PC-9 (cell line): ENCODE measurements at regions not wholly inside any gene's neighbourhood (a gene's known extent, or its start where the extent isn't known, plus 50 kb on each side); places are given as distances from the start of the nearest gene placed in this dataset.

ENCODE experiments used
- EZH2 ChIP-seq: fragments of 200-600 bp; sonication (generic); IDR thresholded peaks from 2 replicates; pipeline ENCODE4 v1.8.0; 2017; ENCODE audit warnings: antibody characterized with exemption, low read depth
- TF ChIP-seq, protein P1 (sequence below): fragments of 200-600 bp; sonication (generic); conservative IDR thresholded peaks from 2 replicates; pipeline ENCODE4 v1.6.1; 2017; ENCODE audit warnings: mixed run types, antibody characterized with exemption, mild to moderate bottlenecking, moderate library complexity

DNA sequence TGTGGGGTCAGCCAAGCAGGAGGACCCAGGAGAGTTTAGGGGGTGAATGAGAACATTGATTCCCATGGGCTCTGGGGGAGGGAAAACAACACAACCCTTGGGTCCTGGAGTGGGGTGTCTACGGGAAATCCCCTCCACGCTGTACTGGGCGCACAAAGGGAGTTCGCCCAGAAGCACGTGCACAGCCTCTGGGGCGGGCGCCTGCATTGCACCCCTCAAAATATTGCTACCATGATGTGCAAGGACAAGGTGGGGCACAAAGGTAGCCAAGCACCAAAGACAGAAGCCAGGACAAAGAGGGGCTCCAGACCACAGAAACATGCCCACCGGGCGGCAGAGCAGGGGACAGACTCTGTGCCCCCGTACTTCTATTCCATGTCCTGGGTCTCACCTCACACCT, 74.9 kb upstream of the EIF5 start:
- TF ChIP-seq EZH2: no peak
- TF ChIP-seq, protein P1, sequence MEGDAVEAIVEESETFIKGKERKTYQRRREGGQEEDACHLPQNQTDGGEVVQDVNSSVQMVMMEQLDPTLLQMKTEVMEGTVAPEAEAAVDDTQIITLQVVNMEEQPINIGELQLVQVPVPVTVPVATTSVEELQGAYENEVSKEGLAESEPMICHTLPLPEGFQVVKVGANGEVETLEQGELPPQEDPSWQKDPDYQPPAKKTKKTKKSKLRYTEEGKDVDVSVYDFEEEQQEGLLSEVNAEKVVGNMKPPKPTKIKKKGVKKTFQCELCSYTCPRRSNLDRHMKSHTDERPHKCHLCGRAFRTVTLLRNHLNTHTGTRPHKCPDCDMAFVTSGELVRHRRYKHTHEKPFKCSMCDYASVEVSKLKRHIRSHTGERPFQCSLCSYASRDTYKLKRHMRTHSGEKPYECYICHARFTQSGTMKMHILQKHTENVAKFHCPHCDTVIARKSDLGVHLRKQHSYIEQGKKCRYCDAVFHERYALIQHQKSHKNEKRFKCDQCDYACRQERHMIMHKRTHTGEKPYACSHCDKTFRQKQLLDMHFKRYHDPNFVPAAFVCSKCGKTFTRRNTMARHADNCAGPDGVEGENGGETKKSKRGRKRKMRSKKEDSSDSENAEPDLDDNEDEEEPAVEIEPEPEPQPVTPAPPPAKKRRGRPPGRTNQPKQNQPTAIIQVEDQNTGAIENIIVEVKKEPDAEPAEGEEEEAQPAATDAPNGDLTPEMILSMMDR: no peak
